ENCODE measurements at regions not wholly inside any gene's neighbourhood (a gene's known extent, or its start where the extent isn't known, plus 50 kb on each side); places are given as distances from the start of the nearest gene placed in this dataset.

- TF ChIP-seq CTCF (IDR thresholded peaks at IDR 0.05) (no peak), EP300 (IDR thresholded peaks at IDR 0.05) (no peak), POLR2AphosphoS5 (IDR thresholded peaks at IDR 0.05) (no peak), POLR2A (IDR thresholded peaks at IDR 0.05) (no peak)
Measured at GRCh38 chr2:196241175-196241574, 69.8 kb upstream of the STK17B start.

Measured in stomach (tissue), 4 donors.